SK-N-SH treated with all-trans-retinoic acid at 6 μM for 48 hours (cell line): ENCODE measurements at regions not wholly inside any gene's neighbourhood (a gene's known extent, or its start where the extent isn't known, plus 50 kb on each side); places are given as distances from the start of the nearest gene placed in this dataset.

Experiments used
- ATAC-seq: fragments of 200-7000 bp; cut with Tn5 transposase; 3 replicates; pipeline ENCODE4 v1.9.1; 2020; ENCODE audit warnings: mild to moderate bottlenecking, moderate library complexity
- ARNTL ChIP-seq: fragments of 450-650 bp; formaldehyde crosslinking; IDR thresholded peaks from 2 replicates; pipeline ENCODE4 v1.5.0; 2020; ENCODE audit warnings: low read depth, mild to moderate bottlenecking, moderate library complexity, borderline replicate concordance
- BACH2 ChIP-seq: fragments of 250-450 bp; sonication (Bioruptor Pico); IDR thresholded peaks from 2 replicates; pipeline ENCODE4 v1.9.0; 2021; ENCODE audit warnings: mild to moderate bottlenecking, borderline replicate concordance
- CSDC2 ChIP-seq: fragments of 250-450 bp; sonication (Bioruptor Pico); IDR thresholded peaks from 2 replicates; pipeline ENCODE4 v1.5.0; 2020; ENCODE audit warnings: mild to moderate bottlenecking, moderate library complexity
- ESRRG ChIP-seq: fragments of 250-450 bp; sonication (Bioruptor Pico); IDR thresholded peaks from 2 replicates; pipeline ENCODE4 v1.6.1; 2021; ENCODE audit warnings: mild to moderate bottlenecking
- GLIS3 ChIP-seq: fragments of 250-450 bp; sonication (Bioruptor Pico); IDR thresholded peaks from 2 replicates; pipeline ENCODE4 v1.5.0; 2020; ENCODE audit warnings: mild to moderate bottlenecking, moderate library complexity
- ISL1 ChIP-seq: fragments of 250-450 bp; sonication (Bioruptor Pico); IDR thresholded peaks from 2 replicates; pipeline ENCODE4 v2.1.2; 2022; ENCODE audit warnings: mild to moderate bottlenecking, moderate library complexity
- OSR1 ChIP-seq: fragments of 250-450 bp; sonication (Bioruptor Pico); IDR thresholded peaks from 2 replicates; pipeline ENCODE4 v1.8.0; 2022; ENCODE audit warnings: moderate library complexity, mild to moderate bottlenecking, inconsistent platforms
- RARB ChIP-seq: fragments of 250-450 bp; sonication (Bioruptor Pico); IDR thresholded peaks from 2 replicates; pipeline ENCODE4 v1.8.0; 2021; ENCODE audit warnings: mild to moderate bottlenecking, moderate library complexity
- SNAI2 ChIP-seq: fragments of 250-450 bp; sonication (Bioruptor Pico); IDR thresholded peaks from 2 replicates; pipeline ENCODE4 v1.5.0; 2020; ENCODE audit warnings: mild to moderate bottlenecking, moderate library complexity
- TCF4 ChIP-seq: fragments of 250-450 bp; sonication (Bioruptor Pico); IDR thresholded peaks from 2 replicates; pipeline ENCODE4 v1.8.0; 2021; ENCODE audit warnings: mild to moderate bottlenecking, moderate library complexity, borderline replicate concordance
- TOX ChIP-seq: fragments of 250-450 bp; sonication (Bioruptor Pico); IDR thresholded peaks from 2 replicates; pipeline ENCODE4 v1.8.0; 2021; ENCODE audit warnings: mild to moderate bottlenecking, moderate library complexity, borderline replicate concordance
- ZC3H10 ChIP-seq: fragments of 250-450 bp; sonication (Bioruptor Pico); IDR thresholded peaks from 2 replicates; pipeline ENCODE4 v1.5.1; 2021; ENCODE audit warnings: mild to moderate bottlenecking, moderate library complexity
- ZFP3 ChIP-seq: fragments of 250-450 bp; sonication (Bioruptor Pico); IDR thresholded peaks from 2 replicates; pipeline ENCODE4 v1.5.0; 2020; ENCODE audit warnings: mild to moderate bottlenecking, moderate library complexity
- ZFP30 ChIP-seq: fragments of 450-650 bp; formaldehyde crosslinking; IDR thresholded peaks from 2 replicates; pipeline ENCODE4 v1.5.0; 2022; ENCODE audit warnings: mild to moderate bottlenecking, moderate library complexity
- ZNF565 ChIP-seq: fragments of 450-650 bp; formaldehyde crosslinking; conservative IDR thresholded peaks from 2 replicates; pipeline ENCODE4 v1.5.0; 2020; ENCODE audit warnings: low read depth, mild to moderate bottlenecking, moderate library complexity
- ZNF70 ChIP-seq: fragments of 450-650 bp; formaldehyde crosslinking; IDR thresholded peaks from 2 replicates; pipeline ENCODE4 v1.5.0; 2020; ENCODE audit warnings: mild to moderate bottlenecking, moderate library complexity
- ZNF8 ChIP-seq: fragments of 450-650 bp; formaldehyde crosslinking; IDR thresholded peaks from 2 replicates; pipeline ENCODE4 v1.5.0; 2020; ENCODE audit warnings: mild to moderate bottlenecking, moderate library complexity
- TF ChIP-seq, protein P1 (sequence below): fragments of 250-450 bp; sonication (Bioruptor Pico); IDR thresholded peaks from 2 replicates; pipeline ENCODE4 v1.5.0; 2020; ENCODE audit warnings: mild to moderate bottlenecking, moderate library complexity
- TF ChIP-seq, protein P2 (sequence below): fragments of 250-450 bp; sonication (Bioruptor Pico); IDR thresholded peaks from 2 replicates; pipeline ENCODE4 v1.5.1; 2020; ENCODE audit warnings: low read depth, mild to moderate bottlenecking, moderate library complexity
- TF ChIP-seq, protein P3 (sequence below): fragments of 250-450 bp; sonication (Bioruptor Pico); IDR thresholded peaks from 2 replicates; pipeline ENCODE4 v1.5.1; 2021; ENCODE audit warnings: mild to moderate bottlenecking, moderate library complexity
- TF ChIP-seq, protein P4 (sequence below): fragments of 250-450 bp; sonication (Bioruptor Pico); IDR thresholded peaks from 2 replicates; pipeline ENCODE4 v1.8.0; 2021; ENCODE audit warnings: low read depth, mild to moderate bottlenecking, moderate library complexity, borderline replicate concordance

DNA sequence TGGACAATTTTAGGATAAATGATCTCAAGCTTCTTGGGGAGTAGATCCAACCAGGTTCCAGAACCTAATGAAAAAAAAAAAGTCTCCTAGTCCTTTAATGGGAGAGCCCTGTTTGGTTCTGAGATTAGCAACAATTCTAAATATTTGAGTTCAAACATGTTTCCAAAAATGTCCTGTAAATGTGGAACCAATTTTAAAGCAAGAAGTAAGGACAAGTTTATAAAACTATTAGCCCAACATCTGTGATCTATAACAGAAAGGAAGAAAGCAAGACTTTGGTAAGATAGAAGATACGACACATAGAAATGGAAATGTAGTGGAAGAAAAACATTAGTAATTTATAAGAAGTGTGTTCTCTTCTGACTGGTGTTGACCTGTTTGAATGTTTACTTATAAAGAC, 79.7 kb upstream of the SLC5A12 start (continued):
- TF ChIP-seq, protein P1, sequence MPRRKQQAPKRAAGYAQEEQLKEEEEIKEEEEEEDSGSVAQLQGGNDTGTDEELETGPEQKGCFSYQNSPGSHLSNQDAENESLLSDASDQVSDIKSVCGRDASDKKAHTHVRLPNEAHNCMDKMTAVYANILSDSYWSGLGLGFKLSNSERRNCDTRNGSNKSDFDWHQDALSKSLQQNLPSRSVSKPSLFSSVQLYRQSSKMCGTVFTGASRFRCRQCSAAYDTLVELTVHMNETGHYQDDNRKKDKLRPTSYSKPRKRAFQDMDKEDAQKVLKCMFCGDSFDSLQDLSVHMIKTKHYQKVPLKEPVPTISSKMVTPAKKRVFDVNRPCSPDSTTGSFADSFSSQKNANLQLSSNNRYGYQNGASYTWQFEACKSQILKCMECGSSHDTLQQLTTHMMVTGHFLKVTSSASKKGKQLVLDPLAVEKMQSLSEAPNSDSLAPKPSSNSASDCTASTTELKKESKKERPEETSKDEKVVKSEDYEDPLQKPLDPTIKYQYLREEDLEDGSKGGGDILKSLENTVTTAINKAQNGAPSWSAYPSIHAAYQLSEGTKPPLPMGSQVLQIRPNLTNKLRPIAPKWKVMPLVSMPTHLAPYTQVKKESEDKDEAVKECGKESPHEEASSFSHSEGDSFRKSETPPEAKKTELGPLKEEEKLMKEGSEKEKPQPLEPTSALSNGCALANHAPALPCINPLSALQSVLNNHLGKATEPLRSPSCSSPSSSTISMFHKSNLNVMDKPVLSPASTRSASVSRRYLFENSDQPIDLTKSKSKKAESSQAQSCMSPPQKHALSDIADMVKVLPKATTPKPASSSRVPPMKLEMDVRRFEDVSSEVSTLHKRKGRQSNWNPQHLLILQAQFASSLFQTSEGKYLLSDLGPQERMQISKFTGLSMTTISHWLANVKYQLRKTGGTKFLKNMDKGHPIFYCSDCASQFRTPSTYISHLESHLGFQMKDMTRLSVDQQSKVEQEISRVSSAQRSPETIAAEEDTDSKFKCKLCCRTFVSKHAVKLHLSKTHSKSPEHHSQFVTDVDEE (CRISPR knock-in tag) = no peak
- TF ChIP-seq TOX (CRISPR knock-in tag) (no peak), RARB (CRISPR knock-in tag) (no peak), ZNF8 (CRISPR knock-in tag) (no peak), ZNF565 (no peak), TCF4 (CRISPR knock-in tag) (no peak), CSDC2 (no peak)
- TF ChIP-seq, protein P2, sequence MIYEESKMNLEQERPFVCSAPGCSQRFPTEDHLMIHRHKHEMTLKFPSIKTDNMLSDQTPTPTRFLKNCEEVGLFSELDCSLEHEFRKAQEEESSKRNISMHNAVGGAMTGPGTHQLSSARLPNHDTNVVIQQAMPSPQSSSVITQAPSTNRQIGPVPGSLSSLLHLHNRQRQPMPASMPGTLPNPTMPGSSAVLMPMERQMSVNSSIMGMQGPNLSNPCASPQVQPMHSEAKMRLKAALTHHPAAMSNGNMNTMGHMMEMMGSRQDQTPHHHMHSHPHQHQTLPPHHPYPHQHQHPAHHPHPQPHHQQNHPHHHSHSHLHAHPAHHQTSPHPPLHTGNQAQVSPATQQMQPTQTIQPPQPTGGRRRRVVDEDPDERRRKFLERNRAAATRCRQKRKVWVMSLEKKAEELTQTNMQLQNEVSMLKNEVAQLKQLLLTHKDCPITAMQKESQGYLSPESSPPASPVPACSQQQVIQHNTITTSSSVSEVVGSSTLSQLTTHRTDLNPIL (CRISPR knock-in tag) = no peak

DNA sequence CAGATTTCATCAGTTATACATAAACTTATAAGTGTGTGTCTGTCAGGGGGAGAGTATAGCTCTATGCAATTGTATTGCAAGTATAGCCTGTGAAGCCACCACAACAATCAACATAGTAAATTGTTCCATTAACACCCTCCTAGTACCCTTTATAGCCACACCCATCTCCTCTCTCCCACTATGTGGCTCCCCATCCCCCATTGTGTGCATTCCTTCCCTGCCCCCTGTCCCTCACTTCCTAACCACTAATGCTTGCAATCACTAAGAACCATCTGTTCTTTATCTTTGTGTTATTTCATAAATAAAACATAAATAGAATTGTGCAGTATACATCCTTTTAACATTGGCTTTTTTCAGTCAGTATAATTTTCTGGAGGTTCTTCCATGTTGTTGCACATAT, 83.1 kb upstream of the SLC5A12 start:
- TF ChIP-seq ZNF565 = no peak
- TF ChIP-seq, all 23 proteins: peak for 0
- no peak for ATAC-seq

DNA sequence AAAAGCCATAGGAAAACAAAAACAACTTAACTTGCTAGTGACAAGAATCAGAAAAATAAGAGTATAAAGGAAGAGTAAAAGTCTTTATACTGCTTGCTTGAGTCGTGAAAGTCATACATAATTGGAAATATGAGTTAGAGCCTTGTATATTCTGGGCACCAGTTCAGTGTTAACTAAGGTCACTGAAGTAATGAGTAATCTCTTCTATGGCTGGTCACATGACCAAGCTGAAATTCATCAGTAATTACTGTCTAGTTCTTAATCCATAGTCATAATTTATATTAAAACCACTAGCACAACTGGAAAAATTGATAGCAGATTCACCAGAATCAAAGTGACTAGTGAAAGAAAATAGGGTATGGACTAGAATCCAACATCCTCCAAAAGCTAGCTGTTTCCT, 84.4 kb upstream of the SLC5A12 start:
- ATAC-seq = peak; percentile 80
- no peak for TF ChIP-seq ISL1
- TF ChIP-seq ZNF8 (CRISPR knock-in tag) = no peak
- no peak for TF ChIP-seq OSR1 (CRISPR knock-in tag)
- no peak for TF ChIP-seq RARB (CRISPR knock-in tag)

DNA sequence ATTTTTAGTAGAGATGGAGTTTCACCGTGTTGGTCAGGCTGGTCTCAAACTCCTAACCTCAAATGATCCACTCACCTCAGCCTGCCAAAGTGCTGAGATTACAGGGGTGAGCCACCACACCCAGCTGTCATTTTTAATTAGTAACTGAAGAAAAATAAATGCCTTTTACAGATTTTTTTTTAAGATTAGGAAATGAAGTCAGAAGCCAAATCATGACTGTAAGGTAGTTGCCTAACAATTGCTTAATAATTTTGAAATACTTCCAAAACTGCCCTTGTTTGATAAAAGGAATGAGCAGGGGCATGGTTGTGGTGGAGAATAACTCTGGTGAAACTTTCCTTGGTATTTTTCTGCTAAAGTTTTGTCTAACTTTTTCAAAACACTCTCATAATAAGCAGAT, 98.9 kb upstream of the SLC5A12 start:
- ATAC-seq = peak; percentile 67
- TF ChIP-seq ZNF70 (CRISPR knock-in tag) (no peak), ISL1 (peak; percentile 56), ZNF8 (CRISPR knock-in tag) (no peak)
- TF ChIP-seq, all 23 proteins: peak for 1

DNA sequence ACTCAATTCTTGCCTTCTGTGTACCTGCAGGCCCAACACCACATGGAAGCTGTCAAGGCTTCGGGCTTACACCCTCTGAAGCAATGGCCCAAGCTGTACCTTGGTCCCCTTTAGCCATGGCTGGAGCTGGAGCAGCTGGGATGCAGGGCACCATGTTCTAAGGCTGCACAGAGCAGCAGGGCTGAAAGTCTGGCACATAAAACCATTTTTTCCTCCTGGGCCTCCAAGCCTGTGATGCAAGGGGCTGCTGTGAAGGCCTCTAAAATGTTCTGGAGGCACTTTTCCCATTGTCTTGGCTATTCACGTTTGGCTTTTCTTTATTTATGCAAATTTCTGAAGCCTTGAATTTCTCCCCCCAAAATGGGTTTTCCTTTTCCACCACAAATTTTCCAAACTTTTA, 102.1 kb upstream of the SLC5A12 start:
- no peak for ATAC-seq
- TF ChIP-seq BACH2 (CRISPR knock-in tag) (no peak), CSDC2 (no peak), ZFP30 (CRISPR knock-in tag) (no peak), ZNF8 (CRISPR knock-in tag) (no peak), ARNTL (CRISPR knock-in tag) (no peak), ZFP3 (CRISPR knock-in tag) (no peak), ZC3H10 (CRISPR knock-in tag) (no peak)
- TF ChIP-seq, protein P3, sequence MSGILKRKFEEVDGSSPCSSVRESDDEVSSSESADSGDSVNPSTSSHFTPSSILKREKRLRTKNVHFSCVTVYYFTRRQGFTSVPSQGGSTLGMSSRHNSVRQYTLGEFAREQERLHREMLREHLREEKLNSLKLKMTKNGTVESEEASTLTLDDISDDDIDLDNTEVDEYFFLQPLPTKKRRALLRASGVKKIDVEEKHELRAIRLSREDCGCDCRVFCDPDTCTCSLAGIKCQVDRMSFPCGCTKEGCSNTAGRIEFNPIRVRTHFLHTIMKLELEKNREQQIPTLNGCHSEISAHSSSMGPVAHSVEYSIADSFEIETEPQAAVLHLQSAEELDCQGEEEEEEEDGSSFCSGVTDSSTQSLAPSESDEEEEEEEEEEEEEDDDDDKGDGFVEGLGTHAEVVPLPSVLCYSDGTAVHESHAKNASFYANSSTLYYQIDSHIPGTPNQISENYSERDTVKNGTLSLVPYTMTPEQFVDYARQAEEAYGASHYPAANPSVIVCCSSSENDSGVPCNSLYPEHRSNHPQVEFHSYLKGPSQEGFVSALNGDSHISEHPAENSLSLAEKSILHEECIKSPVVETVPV (CRISPR knock-in tag) = no peak

DNA sequence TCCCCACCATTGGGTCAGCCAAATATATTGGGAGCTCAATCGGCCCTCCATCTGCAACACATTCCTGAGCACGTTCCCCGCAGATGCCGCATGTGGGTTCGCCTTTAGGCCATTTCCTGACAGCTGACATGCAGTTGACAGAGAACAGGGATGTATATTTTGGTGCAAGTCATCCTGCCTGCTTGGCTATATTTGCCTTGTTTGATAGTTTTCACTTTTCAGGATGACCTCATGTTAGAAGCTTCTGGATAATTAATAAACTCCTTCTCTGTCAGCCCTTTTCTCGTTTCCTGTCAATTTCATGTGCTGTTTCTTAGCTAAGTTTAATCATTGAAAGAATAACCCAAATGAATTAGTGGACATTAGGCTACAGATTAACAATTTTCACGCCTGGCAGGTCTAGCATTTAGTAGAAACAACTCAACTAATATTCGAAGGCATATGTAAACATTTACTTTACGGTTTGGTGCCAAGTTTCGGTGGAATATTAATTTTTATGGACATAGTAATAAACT, 105.8 kb upstream of the SLC5A12 start:
- peak; percentile 85 for ATAC-seq
- peak; percentile 58; the same call in 1 of the 2 replicates for TF ChIP-seq TCF4 (CRISPR knock-in tag)
- TF ChIP-seq SNAI2 = peak; percentile 78; the same call in 1 of the 2 replicates
- TF ChIP-seq, protein P4, sequence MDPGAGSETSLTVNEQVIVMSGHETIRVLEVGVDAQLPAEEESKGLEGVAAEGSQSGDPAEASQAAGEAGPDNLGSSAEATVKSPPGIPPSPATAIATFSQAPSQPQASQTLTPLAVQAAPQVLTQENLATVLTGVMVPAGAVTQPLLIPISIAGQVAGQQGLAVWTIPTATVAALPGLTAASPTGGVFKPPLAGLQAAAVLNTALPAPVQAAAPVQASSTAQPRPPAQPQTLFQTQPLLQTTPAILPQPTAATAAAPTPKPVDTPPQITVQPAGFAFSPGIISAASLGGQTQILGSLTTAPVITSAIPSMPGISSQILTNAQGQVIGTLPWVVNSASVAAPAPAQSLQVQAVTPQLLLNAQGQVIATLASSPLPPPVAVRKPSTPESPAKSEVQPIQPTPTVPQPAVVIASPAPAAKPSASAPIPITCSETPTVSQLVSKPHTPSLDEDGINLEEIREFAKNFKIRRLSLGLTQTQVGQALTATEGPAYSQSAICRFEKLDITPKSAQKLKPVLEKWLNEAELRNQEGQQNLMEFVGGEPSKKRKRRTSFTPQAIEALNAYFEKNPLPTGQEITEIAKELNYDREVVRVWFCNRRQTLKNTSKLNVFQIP (CRISPR knock-in tag) = no peak
- TF ChIP-seq TOX (CRISPR knock-in tag) = 0 out of 2 replicates have a peak, but pooled peaks have one; percentile 16
- TF ChIP-seq BACH2 (CRISPR knock-in tag) = no peak
- no peak for TF ChIP-seq CSDC2
- TF ChIP-seq, protein P2 (CRISPR knock-in tag) = peak; percentile 85; the same call in 1 of the 2 replicates
- peak; percentile 74; the same call in 1 of the 2 replicates for TF ChIP-seq GLIS3
- TF ChIP-seq, protein P3 (CRISPR knock-in tag) = no peak
- TF ChIP-seq ESRRG (CRISPR knock-in tag) = no peak
- TF ChIP-seq RARB (CRISPR knock-in tag) = no peak
- no peak for TF ChIP-seq ZNF70 (CRISPR knock-in tag)
- no peak for TF ChIP-seq OSR1 (CRISPR knock-in tag)
- TF ChIP-seq ISL1 = peak; percentile 86
- TF ChIP-seq ZC3H10 (CRISPR knock-in tag) = no peak
- peak; percentile 82 for TF ChIP-seq ZFP3 (CRISPR knock-in tag)
- TF ChIP-seq ZNF565 = no peak
- no peak for TF ChIP-seq ARNTL (CRISPR knock-in tag)
